ENCODE measurements at regions not wholly inside any gene's neighbourhood (a gene's known extent, or its start where the extent isn't known, plus 50 kb on each side); places are given as distances from the start of the nearest gene placed in this dataset.
A peak's percentile ranks its signal among the peaks of the same experiment; 100 is the strongest.

GRCh38 chr10:2222631-2223030 is 485.3 kb upstream of the ADARB2 start:
- no peak for TF ChIP-seq CTCF (IDR thresholded peaks at IDR 0.05; ENCODE audit: low read depth, low read length, missing control alignments)
- Histone ChIP-seq H3K27ac (no peak overlapping the region), H3K4me3 (ENCODE audit: low read depth, low read length) (no peak overlapping the region), H3K27me3 (replicated peaks) (no peaks in the 10 kb centered on the region), H3K36me3 (replicated peaks) (no peaks in the 10 kb centered on the region)
- no peak for DNase-seq
- in situ Hi-C loops (cut with HindIII; ENCODE audit: low pct_ligation_motif_present, low sequenced_read_pairs) = no loop called here

- DNase-seq = no peak
- in situ Hi-C loops (cut with HindIII; ENCODE audit: low pct_ligation_motif_present, low sequenced_read_pairs) = no loop called here
- no peaks in the 10 kb centered on the region for H3K36me3 ChIP-seq (replicated peaks)
- no peaks in the 10 kb centered on the region for H3K27me3 ChIP-seq (replicated peaks)
- no peak overlapping the region for H3K4me3 ChIP-seq (ENCODE audit: low read depth, low read length)
- H3K27ac ChIP-seq = no peak overlapping the region
- TF ChIP-seq CTCF (IDR thresholded peaks at IDR 0.05; ENCODE audit: low read depth, low read length, missing control alignments) = no peak
Measured at GRCh38 chr10:2214805-2215204, 477.5 kb upstream of the ADARB2 start.

GRCh38 chr10:2214092-2214491 is 476.8 kb upstream of the ADARB2 start:
- no peaks in the 10 kb centered on the region for H3K36me3 ChIP-seq (replicated peaks)
- no peaks in the 10 kb centered on the region for H3K27me3 ChIP-seq (replicated peaks)
- H3K27ac ChIP-seq = no peak overlapping the region
- no peak overlapping the region for H3K4me3 ChIP-seq (ENCODE audit: low read depth, low read length)
- in situ Hi-C loops (cut with HindIII; ENCODE audit: low pct_ligation_motif_present, low sequenced_read_pairs) = no loop called here
- TF ChIP-seq CTCF (IDR thresholded peaks at IDR 0.05; ENCODE audit: low read depth, low read length, missing control alignments) = no peak
- DNase-seq = peak; percentile 25

- H3K4me3 ChIP-seq (ENCODE audit: low read depth, low read length) = no peak overlapping the region
- H3K36me3 ChIP-seq (replicated peaks) = no peaks in the 10 kb centered on the region
- TF ChIP-seq CTCF (IDR thresholded peaks at IDR 0.05; ENCODE audit: low read depth, low read length, missing control alignments) = no peak
- DNase-seq = no peak
- no peaks in the 10 kb centered on the region for H3K27me3 ChIP-seq (replicated peaks)
- no peak overlapping the region for H3K27ac ChIP-seq
- in situ Hi-C loops (cut with HindIII; ENCODE audit: low pct_ligation_motif_present, low sequenced_read_pairs) = no loop called here
Measured at GRCh38 chr10:2212244-2212834, 475.0 kb upstream of the ADARB2 start.

GRCh38 chr10:2210088-2210487 is 472.8 kb upstream of the ADARB2 start:
- H3K27ac ChIP-seq = no peak overlapping the region
- H3K4me3 ChIP-seq (ENCODE audit: low read depth, low read length) = no peak overlapping the region
- H3K36me3 ChIP-seq (replicated peaks) = no peaks in the 10 kb centered on the region
- TF ChIP-seq CTCF (IDR thresholded peaks at IDR 0.05; ENCODE audit: low read depth, low read length, missing control alignments) = no peak
- no peak for DNase-seq
- in situ Hi-C loops (cut with HindIII; ENCODE audit: low pct_ligation_motif_present, low sequenced_read_pairs) = no loop called here
- H3K27me3 ChIP-seq (replicated peaks) = no peaks in the 10 kb centered on the region

GRCh38 chr10:2208106-2208505 is 470.8 kb upstream of the ADARB2 start:
- TF ChIP-seq CTCF (IDR thresholded peaks at IDR 0.05; ENCODE audit: low read depth, low read length, missing control alignments) = no peak
- no peaks in the 10 kb centered on the region for H3K27me3 ChIP-seq (replicated peaks)
- DNase-seq = no peak
- no peaks in the 10 kb centered on the region for H3K36me3 ChIP-seq (replicated peaks)
- no peak overlapping the region for H3K4me3 ChIP-seq (ENCODE audit: low read depth, low read length)
- H3K27ac ChIP-seq = no peak overlapping the region
- in situ Hi-C loops (cut with HindIII; ENCODE audit: low pct_ligation_motif_present, low sequenced_read_pairs) = no loop called here

All from brain microvascular endothelial cell (primary cell).